ENCODE measurements at regions not wholly inside any gene's neighbourhood (a gene's known extent, or its start where the extent isn't known, plus 50 kb on each side); places are given as distances from the start of the nearest gene placed in this dataset.

- TF ChIP-seq ETS1 (IDR thresholded peaks at IDR 0.05), result no peak
- no peak for TF ChIP-seq ZNF331 (CRISPR knock-in tag; IDR thresholded peaks at IDR 0.05; ENCODE audit: low read depth)
Observed at GRCh38 chrX:131202766-131203165, 86.3 kb downstream of the IGSF1 start (continued).

- Mint-ChIP-seq H3K27ac (no peak overlapping the region), H3K27me3 (ENCODE audit: insufficient read depth, low read depth, poor library complexity) (no peaks in the 10 kb centered on the region), H3K4me3 (no peak overlapping the region), H3K9me3 (no peaks in the 10 kb centered on the region), H3K4me1 (peaks cover 4% of the 10 kb centered on the region; the same call in 2 of the 3 replicates), H3K36me3 (ENCODE audit: low read depth) (no peaks in the 10 kb centered on the region)
- Histone ChIP-seq H3K36me3 (ENCODE audit: insufficient read depth) (no peaks in the 10 kb centered on the region), H2AFZ (no peak overlapping the region), H3F3A (replicated peaks; ENCODE audit: low read depth) (no peaks in the 10 kb centered on the region), H3K27me3 (ENCODE audit: insufficient read depth) (no peaks in the 10 kb centered on the region), H4K20me1 (replicated peaks; ENCODE audit: insufficient read depth) (no peaks in the 10 kb centered on the region), H3K4me2 (no peak overlapping the region), H3K4me3 (no peak overlapping the region), H3K9me2 (ENCODE audit: insufficient read depth) (no peaks in the 10 kb centered on the region), H3K4me1 (ENCODE audit: insufficient read depth) (no peaks in the 10 kb centered on the region), H3K79me2 (replicated peaks; ENCODE audit: insufficient read depth) (no peaks in the 10 kb centered on the region), H3K27ac (ENCODE audit: low read depth) (no peak overlapping the region)
- DNase-seq (ENCODE audit: low spot score) (no peak), ATAC-seq (no peak)
- TF ChIP-seq REST (IDR thresholded peaks at IDR 0.05; ENCODE audit: unreplicated experiment) (no peak), NANOG (IDR thresholded peaks at IDR 0.05; ENCODE audit: borderline replicate concordance) (no peak), ZNF462 (CRISPR knock-in tag; IDR thresholded peaks at IDR 0.05) (no peak), ZNF114 (CRISPR knock-in tag; IDR thresholded peaks at IDR 0.05) (no peak), ZNF331 (CRISPR knock-in tag; IDR thresholded peaks at IDR 0.05; ENCODE audit: low read depth) (no peak), CTCF (conservative IDR thresholded peaks at IDR 0.05; ENCODE audit: low read depth in 2 of 2) (no peak), STAT1 (IDR thresholded peaks at IDR 0.05; ENCODE audit: unreplicated experiment) (no peak), EZH2phosphoT487 (IDR thresholded peaks at IDR 0.05; ENCODE audit: unreplicated experiment) (no peak), EZH2 (IDR thresholded peaks at IDR 0.05; ENCODE audit: low read depth, unreplicated experiment) (no peak)
Observed at GRCh38 chrX:131201986-131202385, 87.1 kb downstream of the IGSF1 start.

Data from GM23338 (cell line).